HCT116 (cell line): ENCODE measurements at regions not wholly inside any gene's neighbourhood (a gene's known extent, or its start where the extent isn't known, plus 50 kb on each side); places are given as distances from the start of the nearest gene placed in this dataset.

Source experiments
- ATAC-seq: fragments of 200-7000 bp; cut with Tn5 transposase; 2 replicates; pipeline ENCODE4 v1.9.1; 2020; ENCODE audit warnings: mild to moderate bottlenecking, moderate library complexity
- BruUV-seq: library from RNA; stranded (reverse); fragments of 400-500 nt; replicated peaks from 2 replicates; lab custom pipeline; 2021; lab: Mats Ljungman, UMichigan
- CTCF ChIA-PET: fragments of 300-600 bp; sonication (Branson Sonifier 250); formaldehyde crosslinking; loops from one replicate; lab custom pipeline; 2021; ENCODE audit warnings: antibody characterized with exemption; lab: Charles Lee
- POLR2A ChIA-PET: fragments of 300-600, 350-600 bp; sonication (Branson Sonifier 250); formaldehyde crosslinking; loops from one replicate; lab custom pipeline; 2021; ENCODE audit warnings: antibody characterized with exemption; lab: Charles Lee
- RAD21 ChIA-PET, 2 experiments: fragments of 300-600 bp; sonication (Branson Sonifier 250); formaldehyde crosslinking; loops; one replicate each; lab custom pipeline; 2023; ENCODE audit warnings: low total read pairs in 2 of 2; ENCODE audit not compliant: uncharacterized antibody in 2 of 2, unreplicated experiment in 2 of 2, low non-redundant PET in 1 of 2; lab: Charles Lee
- DNase-seq: peaks from one replicate; pipeline ENCODE4 v3.0.0-alpha.2; 2010; ENCODE audit warnings: low read depth, low spot score
- H2AFZ ChIP-seq: fragments of 200-600 bp; shearing (Covaris generic), sonication (generic); 2 replicates; pipeline ENCODE4 v1.6.1; 2017; ENCODE audit warnings: low read depth, mixed run types, mixed read lengths, antibody characterized with exemption, low read length; ENCODE audit not compliant: poor library complexity, severe bottlenecking
- H3K27ac ChIP-seq: 2 replicates; pipeline ENCODE4 v1.5.1; 2012; ENCODE audit warnings: low read depth, low read length
- H3K27me3 ChIP-seq: fragments of 200-600 bp; sonication (generic); 2 replicates; pipeline ENCODE4 v1.6.1; 2016; ENCODE audit warnings: mixed run types, low read length, mixed read lengths; ENCODE audit not compliant: insufficient read depth
- H3K36me3 ChIP-seq, 2 experiments: fragments of 200-500 bp in 1 of 2; fragments of 200-600 bp in 1 of 2; sonication (Bioruptor generic) in 1 of 2; sonication (generic) in 1 of 2; 2 replicates each; pipeline versions ENCODE4 v1.5.1 to v1.6.1; 2014 to 2016; ENCODE audit warnings: low read length in 2 of 2, inconsistent platforms in 1 of 2, mixed read lengths in 1 of 2, mixed run types in 1 of 2; ENCODE audit not compliant: insufficient read depth in 2 of 2, control insufficient read depth in 1 of 2
- H3K4me1 ChIP-seq, 2 experiments: fragments of 200-600 bp in 1 of 2; sonication (generic) in 1 of 2; 2 replicates each; pipeline versions ENCODE4 v1.5.1 to v1.6.1; 2012 to 2017; ENCODE audit warnings: low read length in 2 of 2, inconsistent platforms in 1 of 2, mild to moderate bottlenecking in 1 of 2, mixed read lengths in 1 of 2, mixed run types in 1 of 2, moderate library complexity in 1 of 2; ENCODE audit not compliant: insufficient read depth in 2 of 2, control insufficient read depth in 1 of 2
- H3K4me2 ChIP-seq: fragments of 200-600 bp; sonication (generic); 2 replicates; pipeline ENCODE4 v1.6.1; 2017; ENCODE audit warnings: mixed run types, low read length, mixed read lengths
- H3K4me3 ChIP-seq, 2 experiments: fragments of 200-600 bp in 1 of 2; sonication (generic) in 1 of 2; replicated peaks in 1 of 2; 2 replicates each; pipeline ENCODE4 v1.5.1; 2011 to 2016; ENCODE audit warnings: low read length in 2 of 2, control low read depth in 1 of 2, low read depth in 1 of 2, mild to moderate bottlenecking in 1 of 2, mixed read lengths in 1 of 2, mixed run types in 1 of 2
- H3K79me2 ChIP-seq: fragments of 200-600 bp; sonication (generic); 2 replicates; pipeline ENCODE4 v1.6.1; 2017; ENCODE audit warnings: mild to moderate bottlenecking, mixed run types, low read length, moderate library complexity, mixed read lengths; ENCODE audit not compliant: insufficient read depth
- H3K9ac ChIP-seq: fragments of 200-600 bp; sonication (generic); 2 replicates; pipeline ENCODE4 v1.6.1; 2016; ENCODE audit warnings: low read length, mixed read lengths
- H3K9me2 ChIP-seq: fragments of 200-600 bp; sonication (generic), shearing (Covaris generic); 2 replicates; pipeline ENCODE4 v1.6.1; 2017; ENCODE audit warnings: mixed run types, mild to moderate bottlenecking, moderate library complexity; ENCODE audit not compliant: insufficient read depth
- H3K9me3 ChIP-seq, 2 experiments: fragments of 200-500 bp in 1 of 2; fragments of 200-600 bp in 1 of 2; sonication (Bioruptor generic) in 1 of 2; sonication (generic) in 1 of 2; 2 replicates each; pipeline ENCODE4 v1.6.1; 2014 to 2017; ENCODE audit warnings: low read length in 2 of 2, mixed read lengths in 2 of 2, inconsistent platforms in 1 of 2, low read depth in 1 of 2, mild to moderate bottlenecking in 1 of 2, mixed run types in 1 of 2, moderate library complexity in 1 of 2; ENCODE audit not compliant: control insufficient read depth in 1 of 2, insufficient read depth in 1 of 2
- H4K20me1 ChIP-seq: fragments of 200-600 bp; sonication (generic), shearing (Covaris generic); 2 replicates; pipeline ENCODE4 v1.6.1; 2017; ENCODE audit warnings: mixed run types, mild to moderate bottlenecking, moderate library complexity; ENCODE audit not compliant: insufficient read depth
- CBX3 ChIP-seq: IDR thresholded peaks from 2 replicates; pipeline ENCODE4 v1.6.1; 2012; ENCODE audit warnings: low read depth
- CEBPB ChIP-seq: IDR thresholded peaks from 2 replicates; pipeline ENCODE4 v1.6.1; 2012; ENCODE audit warnings: low read depth
- EGR1 ChIP-seq: IDR thresholded peaks from 2 replicates; pipeline ENCODE4 v1.6.1; 2012; ENCODE audit warnings: low read depth
- ELF1 ChIP-seq: IDR thresholded peaks from 2 replicates; pipeline ENCODE4 v1.6.1; 2012; ENCODE audit warnings: low read depth, borderline replicate concordance
- EZH2 ChIP-seq: fragments of 200-600 bp; sonication (generic); IDR thresholded peaks from 2 replicates; pipeline ENCODE4 v1.6.1; 2017; ENCODE audit warnings: antibody characterized with exemption, mixed run types
- EZH2phosphoT487 ChIP-seq: fragments of 200-600 bp; IDR thresholded peaks from 2 replicates; pipeline ENCODE4 v1.6.1; 2018; ENCODE audit warnings: antibody characterized with exemption, borderline replicate concordance
- FOSL1 ChIP-seq: IDR thresholded peaks from 2 replicates; pipeline ENCODE4 v1.6.1; 2012; ENCODE audit warnings: low read depth
- JUND ChIP-seq: IDR thresholded peaks from 2 replicates; pipeline ENCODE4 v1.6.1; 2012
- POLR2A ChIP-seq: IDR thresholded peaks from 2 replicates; pipeline ENCODE4 v1.7.0; 2011; ENCODE audit warnings: borderline replicate concordance; ENCODE audit not compliant: insufficient read depth, insufficient read length; ENCODE audit errors: extremely low read depth
- RAD21 ChIP-seq: IDR thresholded peaks from 2 replicates; pipeline ENCODE4 v1.6.1; 2012; ENCODE audit warnings: low read depth, mild to moderate bottlenecking
- SP1 ChIP-seq: IDR thresholded peaks from 2 replicates; pipeline ENCODE4 v1.6.1; 2012; ENCODE audit warnings: low read depth
- YY1 ChIP-seq: IDR thresholded peaks from 2 replicates; pipeline ENCODE4 v1.6.1; 2011; ENCODE audit warnings: low read length, low read depth, moderate library complexity, mild to moderate bottlenecking; ENCODE audit not compliant: insufficient replicate concordance; ENCODE audit errors: extremely low read depth
- ZNF274 ChIP-seq: fragments of 200-500 bp; sonication (Bioruptor generic); IDR thresholded peaks from 2 replicates; pipeline ENCODE4 v1.6.1; 2014; ENCODE audit warnings: mild to moderate bottlenecking, low read depth, low read length, inconsistent platforms
- intact Hi-C: fragments of 100-400 bp; cut with micrococcal nuclease; formaldehyde crosslinking; loops from 2 replicates; pipeline ENCODE4 v1.10.0; 2022
- TF ChIP-seq, protein P1 (sequence below): IDR thresholded peaks from 2 replicates; pipeline ENCODE4 v1.6.1; 2012
- TF ChIP-seq, protein P2 (sequence below): IDR thresholded peaks from 2 replicates; pipeline ENCODE4 v1.6.1; 2011; ENCODE audit warnings: mild to moderate bottlenecking, low read length, moderate library complexity; ENCODE audit not compliant: insufficient replicate concordance; ENCODE audit errors: extremely low read depth
- TF ChIP-seq, protein P3 (sequence below): IDR thresholded peaks from 2 replicates; pipeline ENCODE4 v1.6.1; 2012

DNA sequence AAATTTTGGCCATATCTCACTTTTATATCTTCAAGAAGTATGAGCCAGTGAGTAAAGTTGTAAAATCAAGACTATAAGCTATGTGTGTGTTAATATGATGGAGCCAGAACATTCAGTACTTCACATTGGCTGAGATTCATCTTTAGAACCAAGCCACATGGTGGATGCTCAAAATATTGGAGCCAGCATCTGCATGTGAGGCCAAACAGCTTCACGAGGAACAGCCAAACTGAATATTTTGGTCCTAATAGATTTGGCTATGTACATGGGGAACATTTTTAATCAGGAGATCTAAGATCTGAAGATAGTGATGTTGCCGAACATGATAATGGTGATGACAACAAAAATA, 1089.8 kb downstream of the TUSC7 start:
- TF ChIP-seq YY1: no peak
- no peak for TF ChIP-seq SP1
- TF ChIP-seq EZH2phosphoT487: no peak
- no peak for TF ChIP-seq EGR1
- TF ChIP-seq ZNF274: no peak
- TF ChIP-seq, protein P1, sequence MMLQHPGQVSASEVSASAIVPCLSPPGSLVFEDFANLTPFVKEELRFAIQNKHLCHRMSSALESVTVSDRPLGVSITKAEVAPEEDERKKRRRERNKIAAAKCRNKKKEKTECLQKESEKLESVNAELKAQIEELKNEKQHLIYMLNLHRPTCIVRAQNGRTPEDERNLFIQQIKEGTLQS: no peak
- TF ChIP-seq CBX3: no peak
- TF ChIP-seq, protein P2, sequence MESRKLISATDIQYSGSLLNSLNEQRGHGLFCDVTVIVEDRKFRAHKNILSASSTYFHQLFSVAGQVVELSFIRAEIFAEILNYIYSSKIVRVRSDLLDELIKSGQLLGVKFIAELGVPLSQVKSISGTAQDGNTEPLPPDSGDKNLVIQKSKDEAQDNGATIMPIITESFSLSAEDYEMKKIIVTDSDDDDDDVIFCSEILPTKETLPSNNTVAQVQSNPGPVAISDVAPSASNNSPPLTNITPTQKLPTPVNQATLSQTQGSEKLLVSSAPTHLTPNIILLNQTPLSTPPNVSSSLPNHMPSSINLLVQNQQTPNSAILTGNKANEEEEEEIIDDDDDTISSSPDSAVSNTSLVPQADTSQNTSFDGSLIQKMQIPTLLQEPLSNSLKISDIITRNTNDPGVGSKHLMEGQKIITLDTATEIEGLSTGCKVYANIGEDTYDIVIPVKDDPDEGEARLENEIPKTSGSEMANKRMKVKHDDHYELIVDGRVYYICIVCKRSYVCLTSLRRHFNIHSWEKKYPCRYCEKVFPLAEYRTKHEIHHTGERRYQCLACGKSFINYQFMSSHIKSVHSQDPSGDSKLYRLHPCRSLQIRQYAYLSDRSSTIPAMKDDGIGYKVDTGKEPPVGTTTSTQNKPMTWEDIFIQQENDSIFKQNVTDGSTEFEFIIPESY: no peak
- no peak for TF ChIP-seq FOSL1
- no peak for TF ChIP-seq EZH2
- TF ChIP-seq JUND: no peak
- no peak for TF ChIP-seq POLR2A
- TF ChIP-seq CEBPB: no peak
- no peak for TF ChIP-seq RAD21
- TF ChIP-seq ELF1: no peak
- TF ChIP-seq, protein P3, sequence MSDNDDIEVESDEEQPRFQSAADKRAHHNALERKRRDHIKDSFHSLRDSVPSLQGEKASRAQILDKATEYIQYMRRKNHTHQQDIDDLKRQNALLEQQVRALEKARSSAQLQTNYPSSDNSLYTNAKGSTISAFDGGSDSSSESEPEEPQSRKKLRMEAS: no peak
- Histone ChIP-seq H4K20me1 (no peaks in the 10 kb centered on the region), H3K4me3 (no peak overlapping the region), H3K9ac (no peak overlapping the region), H3K36me3 (no peaks in the 10 kb centered on the region), H3K4me1 (no peaks in the 10 kb centered on the region), H3K27ac (no peak overlapping the region), H3K79me2 (no peaks in the 10 kb centered on the region), H3K27me3 (peaks cover 5% of the 10 kb centered on the region), H3K9me2 (no peaks in the 10 kb centered on the region), H3K4me2 (no peak overlapping the region), H3K9me3 (no peaks in the 10 kb centered on the region), H2AFZ (no peak overlapping the region)
- ChIA-PET POLR2A (no interaction called here), RAD21 (no interaction called here), CTCF (no interaction called here)
- ATAC-seq: no peak
- BruUV-seq: no TSS peak
- intact Hi-C loops: no loop called here
- no peak for DNase-seq
